Epidermal melanocyte (primary cell): ENCODE measurements at regions not wholly inside any gene's neighbourhood (a gene's known extent, or its start where the extent isn't known, plus 50 kb on each side); places are given as distances from the start of the nearest gene placed in this dataset.
"Not testable (repeated sequence)": the region's sequence is repeated elsewhere in the genome, so short reads cannot be mapped to it uniquely, and the experiment has no call there.

Source experiments
- DNase-seq: peaks from one replicate; pipeline ENCODE4 v3.0.0; 2011; ENCODE audit warnings: low spot score; ENCODE audit not compliant: insufficient read length

DNA sequence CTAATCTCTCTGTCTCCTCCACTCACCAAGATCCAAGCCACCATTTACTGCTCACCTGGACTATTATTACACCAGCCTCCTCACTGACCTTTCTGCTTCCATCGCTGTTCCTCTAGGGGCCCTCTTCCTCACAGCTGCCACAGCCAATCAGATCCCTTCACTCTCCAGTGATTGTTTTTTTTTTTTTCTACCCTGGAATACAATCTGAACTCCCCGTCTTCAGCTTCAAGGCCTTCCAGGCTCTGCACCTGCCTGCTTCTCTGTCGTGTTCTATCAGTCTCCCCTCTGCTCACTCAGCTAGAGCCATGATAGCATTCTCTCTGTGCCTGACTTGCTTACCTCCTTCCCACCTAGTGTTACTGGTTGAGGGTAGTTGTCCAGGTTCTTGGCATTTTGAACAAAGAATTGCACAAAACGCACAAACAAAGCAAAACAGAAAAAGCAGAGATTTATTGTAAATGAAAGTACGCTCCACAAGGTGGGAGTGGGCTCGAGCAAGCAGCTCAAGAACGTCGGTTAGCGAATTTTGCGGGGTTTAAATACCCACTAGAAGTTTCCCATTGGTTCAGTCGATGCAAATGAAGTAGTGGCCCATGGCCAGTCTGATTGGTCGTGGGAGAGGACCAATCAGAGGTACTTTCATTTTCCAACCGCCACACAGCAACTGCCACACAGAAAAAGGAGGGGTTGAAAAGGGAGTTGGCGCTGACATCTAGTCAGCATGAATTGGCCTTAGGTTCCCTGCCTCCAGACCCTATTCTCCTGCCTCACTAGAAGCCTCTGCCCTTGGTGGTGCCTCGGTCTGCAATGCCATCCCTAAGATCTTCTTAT lies 188.9 kb downstream of the TLE3 start:
- no peak for DNase-seq

DNA sequence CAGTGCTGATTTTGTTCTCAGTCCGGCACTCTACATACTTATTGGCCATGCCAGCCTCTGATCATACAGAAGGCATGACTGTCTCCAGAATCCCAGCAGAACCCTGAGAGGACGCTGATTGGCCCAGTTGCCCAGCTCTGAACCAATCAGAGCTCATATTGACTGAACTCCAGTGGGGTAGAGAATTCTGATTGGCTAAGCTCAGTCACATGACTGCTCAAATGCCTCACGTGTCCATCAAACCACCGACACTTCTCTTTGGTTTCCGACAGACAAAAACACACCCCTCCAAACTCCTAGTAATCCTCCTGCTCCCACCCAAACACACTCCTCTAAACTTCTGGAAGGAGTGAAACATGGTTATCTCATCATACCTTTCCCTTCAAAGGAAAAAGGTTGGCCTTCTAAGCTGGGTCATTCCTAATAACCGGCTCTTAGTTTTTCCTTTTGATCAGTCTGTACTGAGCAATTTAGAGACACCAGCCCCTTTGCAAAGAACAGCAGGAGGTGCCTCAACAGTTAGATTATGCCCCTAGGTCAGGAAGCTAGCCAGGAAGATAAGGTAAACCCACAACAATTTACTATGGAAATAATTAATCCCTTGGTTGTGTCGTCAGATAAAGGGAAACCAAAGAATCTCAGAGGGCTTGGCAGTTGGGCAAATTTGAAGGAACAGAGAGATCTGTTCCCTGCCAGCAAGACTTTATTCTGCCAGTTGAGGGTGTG lies 187.8 kb downstream of the TLE3 start:
- no peak for DNase-seq

DNA sequence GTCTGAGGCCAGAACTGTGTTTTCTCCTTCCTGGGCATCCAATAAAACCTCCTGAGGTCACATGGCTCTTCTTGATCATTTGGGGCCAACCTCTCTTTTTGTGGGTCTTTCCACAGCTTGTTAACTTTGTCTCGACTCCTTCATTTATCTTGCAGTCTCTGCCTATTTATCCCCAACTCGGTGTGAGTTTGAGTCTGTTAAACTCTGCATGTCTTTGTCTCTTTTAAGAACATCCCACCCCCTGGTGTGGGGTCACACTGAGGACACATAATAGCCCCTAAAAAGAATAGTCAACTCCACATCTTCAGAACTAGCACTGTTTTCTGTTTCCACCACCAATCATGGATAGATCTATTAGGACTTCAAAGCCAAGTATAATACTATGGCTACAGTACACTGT lies 187.2 kb downstream of the TLE3 start:
- DNase-seq, result no peak

DNA sequence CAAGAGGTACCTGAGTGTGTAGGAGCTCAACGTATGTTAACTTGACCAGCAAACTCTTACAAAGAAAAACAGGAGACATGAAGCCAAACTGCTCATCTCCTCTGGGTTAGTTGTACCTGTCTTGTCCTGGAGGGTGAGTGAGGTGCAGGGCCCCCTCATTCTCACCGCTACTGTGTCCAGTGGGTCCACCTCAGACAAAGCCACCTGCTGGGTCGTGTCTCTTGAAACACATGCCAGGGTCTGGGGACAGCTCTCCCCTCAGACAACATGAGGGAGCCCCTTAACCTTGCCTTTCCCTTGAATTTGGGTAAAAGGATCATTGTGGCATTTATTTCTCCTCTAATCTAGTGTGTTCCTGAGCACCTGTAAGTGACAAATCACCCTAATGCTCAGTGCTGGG lies 185.6 kb downstream of the TLE3 start:
- DNase-seq, result no peak

DNA sequence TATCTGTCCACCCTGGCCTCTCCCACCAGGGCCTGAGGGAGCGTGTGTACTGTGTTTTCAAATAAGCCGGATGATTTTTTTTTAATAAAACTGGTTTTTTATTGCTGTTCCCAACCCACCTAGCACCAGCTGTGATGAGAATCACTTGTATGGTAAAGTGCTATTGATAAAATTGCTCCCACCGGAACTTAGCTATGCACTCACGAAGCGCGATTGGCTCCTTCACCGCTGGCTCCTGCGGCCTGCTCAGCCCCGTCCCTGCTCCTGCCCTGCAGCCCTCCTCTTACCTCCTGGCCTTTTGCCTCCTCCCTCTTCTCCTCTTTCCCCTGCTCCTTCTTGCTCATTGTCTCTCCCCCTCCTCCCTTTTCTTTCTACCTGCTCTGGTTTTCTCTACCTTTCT lies 183.7 kb downstream of the TLE3 start:
- no peak for DNase-seq

DNA sequence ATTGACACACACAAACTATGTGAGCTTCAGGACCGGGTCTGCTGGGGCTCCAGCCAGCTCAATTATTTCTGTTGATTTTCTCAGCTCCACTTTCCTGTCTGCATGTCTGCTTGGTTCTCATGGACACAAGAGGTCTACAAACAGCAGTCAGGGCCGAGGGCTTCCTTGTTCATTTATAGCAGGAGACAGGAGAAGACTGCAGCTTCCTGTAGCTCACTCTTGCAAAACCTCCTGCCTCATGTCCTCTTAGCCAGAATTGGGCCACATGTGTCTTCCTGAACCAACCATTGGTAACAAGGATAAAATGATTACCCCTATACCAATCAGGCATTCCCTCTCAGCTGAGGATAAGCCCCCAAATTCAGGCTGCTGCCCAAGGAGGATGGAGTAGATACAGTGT lies 182.8 kb downstream of the TLE3 start:
- no peak for DNase-seq

DNA sequence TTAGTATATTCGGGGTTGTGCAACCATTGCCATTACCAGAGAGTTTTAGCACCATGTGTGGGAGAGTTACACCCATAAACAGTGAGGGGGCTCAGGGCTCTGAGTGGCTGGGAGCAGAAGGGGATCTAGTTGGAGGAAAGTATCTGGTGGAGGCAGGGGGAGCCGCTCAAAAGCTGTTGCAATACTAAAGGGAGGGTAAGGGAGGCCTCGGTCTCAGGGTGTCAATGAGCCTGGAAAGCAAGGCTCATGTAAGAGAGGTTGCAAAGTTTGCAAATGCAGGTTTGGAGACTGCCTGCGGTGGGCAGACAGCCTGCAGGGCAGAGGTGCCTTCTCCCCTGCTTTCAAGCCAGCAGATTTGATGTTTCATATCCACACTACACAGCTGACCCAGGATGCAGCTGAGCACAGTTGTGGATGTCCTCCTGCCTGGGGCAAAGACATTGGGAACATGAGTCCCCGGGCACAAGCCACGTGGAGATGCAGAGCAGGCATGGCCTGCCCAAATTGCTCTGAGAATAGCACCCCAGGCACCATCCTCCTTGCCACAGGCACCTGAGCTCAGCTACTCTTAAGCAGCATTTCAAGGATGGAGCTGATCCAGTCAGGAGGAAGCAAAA lies 181.4 kb downstream of the TLE3 start:
- DNase-seq, result no peak

DNA sequence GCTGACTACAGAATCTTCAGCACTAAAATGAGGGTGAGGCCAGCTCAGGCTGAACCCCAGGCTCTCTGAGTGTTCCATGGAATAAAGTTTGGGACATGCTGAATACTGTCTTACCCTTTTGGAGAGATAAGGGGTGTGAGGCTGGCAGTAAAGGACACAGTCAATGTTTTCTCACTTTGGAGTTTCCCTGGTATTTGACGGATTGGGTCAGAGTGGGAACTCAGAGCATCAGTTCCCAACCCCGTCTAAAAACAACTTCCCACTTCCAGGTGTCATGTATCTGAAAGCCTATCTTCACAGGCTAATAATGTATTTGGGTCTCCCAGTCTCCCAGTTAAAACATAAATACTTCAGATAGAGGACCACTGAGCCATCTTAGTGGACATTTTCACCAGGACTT lies 180.7 kb downstream of the TLE3 start:
- no peak for DNase-seq

DNA sequence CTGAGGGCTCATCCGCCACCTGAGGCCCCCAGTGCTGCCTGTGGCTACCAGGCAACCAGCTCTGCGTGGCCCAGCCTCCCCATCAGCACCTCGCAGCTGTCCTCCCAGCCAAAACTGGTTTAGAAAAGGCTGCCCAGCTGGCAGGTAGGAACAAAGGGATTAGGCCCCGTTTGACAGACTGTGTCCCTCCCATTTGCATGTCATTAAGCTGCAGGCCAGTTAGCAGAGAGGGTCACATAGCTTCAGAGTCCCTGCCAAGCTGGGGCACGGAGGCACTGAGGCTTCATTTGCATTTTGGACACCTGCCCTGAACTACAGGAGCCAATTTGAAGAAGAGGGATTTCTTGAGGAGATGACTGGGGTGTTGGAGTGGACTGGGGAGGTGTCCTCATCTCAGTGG lies 177.9 kb downstream of the TLE3 start:
- DNase-seq, result no peak

DNA sequence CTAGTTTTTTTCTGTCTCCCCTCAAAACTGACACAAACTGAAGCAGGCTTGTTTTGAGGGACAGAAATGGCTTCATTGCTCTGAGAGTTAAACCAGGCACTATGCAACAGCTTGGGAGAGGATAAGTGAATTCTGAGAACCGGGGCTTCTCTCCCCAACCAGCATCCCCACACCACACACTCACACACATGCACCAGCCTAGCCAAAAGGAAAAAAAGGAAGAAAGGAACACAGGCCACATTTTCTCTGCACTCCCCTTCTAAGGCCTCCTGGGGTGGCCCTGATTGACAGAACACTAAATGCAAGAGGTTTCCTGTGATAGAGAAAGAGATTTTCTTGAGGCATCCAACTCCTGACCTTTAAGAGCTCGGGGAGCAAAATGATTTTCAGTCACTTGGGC lies 177.5 kb downstream of the TLE3 start:
- DNase-seq, result no peak

DNA sequence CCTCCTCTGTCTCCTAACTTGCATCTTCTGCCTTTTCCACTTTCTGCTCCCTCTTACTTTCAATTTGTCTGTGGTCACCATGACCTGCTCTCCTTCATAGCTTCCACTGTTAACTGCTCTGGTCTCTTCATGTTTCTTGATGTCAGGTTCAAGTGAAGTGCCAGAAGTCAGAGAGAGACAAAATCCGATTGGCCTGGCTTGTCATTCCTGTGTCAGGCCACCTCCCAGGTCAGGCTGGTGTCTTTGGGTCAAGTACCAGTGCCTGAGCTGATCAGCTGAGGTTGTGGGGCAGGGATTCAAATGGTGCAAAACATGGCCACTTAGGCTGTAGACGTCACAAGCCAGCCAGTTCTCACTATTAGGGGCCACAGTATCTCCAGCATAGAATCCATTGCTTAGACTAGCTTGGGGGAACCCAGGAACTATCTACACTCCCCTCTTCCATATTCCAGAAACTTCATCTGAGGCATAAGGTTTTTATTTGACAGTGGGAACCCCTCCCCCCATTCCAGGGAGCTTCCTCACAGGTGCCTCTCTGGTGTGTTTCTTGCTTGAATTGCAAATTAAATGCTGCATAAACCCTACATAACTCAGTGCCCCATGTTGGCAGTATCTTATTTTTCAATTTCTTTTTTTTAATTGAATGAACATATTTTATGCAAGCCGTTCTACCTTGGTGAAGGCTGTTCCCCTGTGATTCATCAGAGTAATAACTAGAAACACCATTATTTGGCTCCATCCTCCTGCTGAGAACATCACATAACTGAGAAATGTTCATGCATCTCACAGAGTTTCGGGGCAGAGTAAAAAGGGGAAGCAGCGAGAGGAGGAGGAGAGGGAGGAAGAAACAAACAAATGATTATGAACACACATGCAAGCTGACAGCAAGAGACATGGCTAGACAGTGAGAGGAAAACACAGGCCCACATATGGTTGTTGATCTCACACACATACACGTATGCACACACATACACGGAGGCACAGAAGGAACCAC lies 175.8 kb downstream of the TLE3 start:
- no peak for DNase-seq

DNA sequence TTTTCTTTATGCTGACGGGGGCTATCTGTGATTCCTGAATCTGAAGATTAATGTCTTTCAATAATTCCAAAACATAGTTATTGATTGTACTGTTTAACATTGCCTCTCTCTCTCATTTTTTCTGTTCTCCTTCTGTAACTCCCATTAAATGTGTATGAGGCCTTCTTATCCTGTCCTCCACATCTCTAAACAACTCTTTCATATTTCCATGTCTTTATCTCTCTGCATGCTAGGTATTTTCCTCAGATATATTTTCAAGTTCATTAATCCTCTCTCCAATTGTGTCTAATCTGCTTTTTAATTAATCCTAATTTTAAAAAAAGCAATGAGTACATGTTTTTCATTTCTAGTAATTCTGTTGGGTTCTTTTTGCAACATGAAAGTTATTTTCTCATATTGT lies 173.2 kb downstream of the TLE3 start:
- no peak for DNase-seq

DNA sequence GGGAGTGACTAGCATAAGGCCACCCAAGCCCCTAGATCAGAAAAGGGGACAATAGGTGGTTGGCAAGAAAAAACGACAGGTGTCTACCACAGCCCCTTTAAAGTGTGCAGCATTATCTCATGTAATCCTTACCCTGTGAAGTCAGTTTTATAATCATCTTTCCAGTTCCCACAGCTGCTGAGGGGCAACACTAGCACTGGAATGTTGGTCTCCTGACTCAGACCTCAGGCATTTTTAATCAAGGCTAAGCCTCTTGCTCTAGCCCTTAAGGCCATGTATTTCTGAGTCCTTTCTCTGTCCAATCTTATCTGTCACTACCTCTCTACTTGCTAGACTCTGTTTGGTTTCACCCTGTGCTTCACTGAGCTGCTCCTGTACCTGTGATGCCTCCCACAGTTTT lies 171.7 kb downstream of the TLE3 start:
- no peak for DNase-seq

DNA sequence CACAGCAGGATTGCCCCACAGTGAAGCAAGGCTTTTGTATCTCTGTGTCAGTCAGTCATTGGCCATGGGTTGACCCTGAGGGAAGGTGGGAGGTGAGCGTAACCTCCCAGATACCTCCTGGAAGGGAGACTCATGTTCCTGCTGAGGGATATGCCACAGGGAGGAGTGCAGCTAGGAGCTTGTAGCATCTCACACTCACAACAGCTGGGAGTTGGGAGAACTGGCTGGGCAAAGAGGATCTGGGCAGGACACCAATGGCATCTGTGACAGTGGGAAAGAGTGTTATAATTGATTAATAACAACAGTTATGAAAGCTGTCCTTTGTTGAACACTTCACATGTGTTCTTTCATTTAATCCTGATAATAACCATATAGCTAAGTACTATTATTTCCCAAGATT lies 171.0 kb downstream of the TLE3 start:
- no peak for DNase-seq

DNA sequence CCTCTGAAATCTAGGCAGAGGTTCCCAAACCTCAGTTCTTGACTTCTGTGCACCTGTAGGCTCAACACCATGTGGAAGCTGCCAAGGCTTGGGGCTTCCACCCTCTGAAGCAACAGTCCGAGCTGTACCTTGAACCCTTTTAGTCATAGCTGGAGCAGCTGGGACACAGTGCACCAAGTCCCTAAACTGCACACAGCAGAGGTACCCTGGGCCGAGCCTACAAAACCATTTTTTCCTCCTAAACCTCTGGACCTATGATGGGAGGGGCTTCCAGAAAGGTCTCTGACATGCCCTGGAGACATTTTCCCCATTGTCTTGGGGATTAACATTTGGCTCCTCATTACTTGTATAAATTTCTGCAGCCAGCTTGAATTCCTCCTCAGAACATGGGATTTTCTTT lies 168.8 kb downstream of the TLE3 start:
- not testable (repeated sequence) for DNase-seq

DNA sequence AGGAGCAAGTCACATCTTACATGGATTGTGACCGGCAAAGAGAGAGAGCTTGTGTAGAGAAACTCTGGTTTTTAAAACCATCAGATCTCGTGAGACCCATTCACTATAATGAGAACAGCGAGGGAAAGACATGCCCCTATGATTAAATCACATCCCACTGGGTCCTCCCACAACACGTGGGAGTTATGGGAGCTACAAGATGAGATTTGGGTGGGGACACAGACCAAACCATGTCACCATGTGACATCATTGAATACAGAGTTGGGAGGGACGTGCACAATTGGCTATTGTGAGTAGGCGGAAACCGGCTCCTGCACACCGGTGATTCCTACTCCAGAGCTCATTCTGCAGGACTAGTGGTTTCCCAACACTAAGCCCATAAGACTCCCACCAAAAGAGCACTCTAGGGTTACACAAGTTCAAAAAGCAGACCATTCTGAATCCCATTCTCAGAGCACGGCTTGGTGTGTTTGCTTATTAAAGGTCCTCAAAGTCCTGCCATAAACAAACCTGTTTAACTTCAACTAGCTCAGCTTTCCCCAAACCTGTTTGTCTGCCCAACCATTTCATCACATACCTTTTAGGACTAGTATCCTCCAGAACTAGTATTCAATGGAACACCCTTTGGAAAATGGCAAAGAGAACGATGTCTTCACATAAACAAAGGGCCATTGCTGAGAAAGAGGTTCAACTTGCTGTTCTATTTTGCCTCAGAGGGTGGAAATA lies 167.6 kb downstream of the TLE3 start:
- no peak for DNase-seq

DNA sequence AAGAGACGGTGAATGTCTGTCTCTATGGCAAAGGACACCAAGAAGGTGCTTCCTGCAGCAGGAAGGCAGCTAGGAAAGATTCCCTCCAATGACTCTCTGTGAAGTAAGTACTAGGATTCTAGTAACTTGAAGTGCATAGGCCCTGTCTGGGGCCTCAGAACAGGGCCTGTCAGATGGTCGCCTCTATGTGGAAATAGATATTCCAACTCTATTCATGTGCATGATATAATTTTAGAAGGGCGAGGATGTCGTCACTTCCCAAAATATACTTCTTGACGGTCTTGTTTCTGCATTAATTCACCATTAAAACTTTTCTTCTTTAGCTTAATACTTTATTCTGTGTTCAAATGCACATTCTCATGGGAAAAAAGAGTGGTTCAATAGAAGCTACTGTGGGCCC lies 167.0 kb downstream of the TLE3 start:
- no peak for DNase-seq

DNA sequence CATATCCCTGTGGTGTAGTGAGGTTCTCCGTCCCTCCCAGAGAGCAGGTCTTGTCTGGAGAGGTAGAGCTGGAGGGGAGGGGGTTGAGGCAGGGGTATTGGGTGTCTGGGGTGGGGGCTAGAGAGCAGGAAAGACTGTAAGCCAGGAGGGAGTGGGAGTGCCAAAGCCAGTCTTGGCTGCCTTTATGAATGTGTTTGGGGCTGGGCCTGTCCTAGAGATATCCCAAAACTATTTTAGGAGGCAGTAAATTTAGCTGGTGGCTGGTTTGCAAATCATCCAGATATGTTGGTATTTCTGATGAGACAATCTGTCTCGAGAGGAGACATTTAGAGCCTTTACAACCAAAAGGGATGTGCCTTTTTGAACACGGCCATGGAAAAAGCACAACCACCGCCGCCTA lies 166.6 kb downstream of the TLE3 start:
- no peak for DNase-seq

DNA sequence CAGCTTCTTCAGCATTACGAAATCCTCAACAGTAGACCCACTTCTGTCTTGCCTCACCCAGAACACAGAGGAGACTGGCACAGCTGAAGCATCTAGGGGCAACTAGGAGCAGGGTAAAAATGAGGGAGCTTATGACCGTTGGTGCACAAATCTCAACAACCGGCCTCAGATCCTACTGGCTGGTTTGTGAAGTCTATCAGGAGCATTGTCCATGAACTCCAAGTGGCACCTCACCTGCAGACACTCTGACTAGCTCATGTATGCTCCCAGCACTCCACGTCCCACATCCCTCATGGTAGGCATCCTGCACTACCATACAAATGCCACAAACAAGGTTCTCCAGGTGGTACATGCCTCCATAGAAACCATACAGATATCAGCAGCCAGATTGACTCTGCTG lies 163.1 kb downstream of the TLE3 start:
- DNase-seq, result no peak

DNA sequence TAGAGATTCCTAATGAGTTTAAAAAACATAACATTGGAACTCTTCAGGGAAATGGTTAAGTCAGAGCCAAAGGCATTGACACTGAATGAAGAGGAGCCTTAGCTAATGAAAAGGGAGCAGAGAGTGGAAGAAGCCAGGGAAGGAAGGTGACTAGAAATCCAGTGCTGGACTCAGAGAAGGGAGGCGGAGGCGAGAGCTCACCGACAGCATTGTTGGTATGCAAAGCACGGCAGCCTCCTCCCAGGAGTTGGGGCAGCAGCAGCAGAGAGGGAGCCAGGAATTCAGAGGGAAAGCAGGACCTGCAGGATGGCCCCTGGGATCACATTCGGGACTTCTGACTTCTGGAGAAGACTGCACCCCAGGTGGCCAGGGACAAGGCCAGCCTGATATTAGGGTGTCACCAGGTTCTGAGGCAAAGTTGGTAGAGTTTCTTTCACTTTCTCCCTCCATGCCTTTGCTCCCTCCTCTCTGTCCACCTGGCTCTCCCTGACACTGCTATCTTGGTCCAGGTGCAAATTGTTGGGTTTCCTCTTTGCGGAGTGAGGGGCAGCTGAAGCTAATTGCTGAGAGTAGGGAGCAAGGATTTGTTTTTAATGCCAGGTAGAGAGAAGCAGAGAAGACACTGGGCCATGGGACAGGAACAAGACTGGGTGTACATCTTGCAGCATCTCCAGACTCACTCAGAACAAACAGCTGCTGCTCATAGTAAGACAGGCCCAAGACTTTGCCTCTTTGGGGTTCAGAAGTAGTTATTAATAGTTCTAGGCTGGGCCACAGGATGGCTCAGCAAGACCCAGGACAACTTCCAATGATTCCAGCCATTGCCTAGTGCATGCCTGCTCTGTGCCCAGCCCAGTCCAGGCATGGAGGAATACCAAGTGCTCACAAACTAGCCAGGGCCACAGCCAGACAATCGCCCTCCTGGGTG lies 157.9 kb downstream of the TLE3 start:
- no peak for DNase-seq
